HUDEP-2 (cell line): ENCODE measurements at regions not wholly inside any gene's neighbourhood (a gene's known extent, or its start where the extent isn't known, plus 50 kb on each side); places are given as distances from the start of the nearest gene placed in this dataset.

Experiments used
- DNase-seq, 76 experiments: peaks; one replicate each; lab custom pipeline; 2025; ENCODE audit not compliant: unreplicated experiment in 76 of 76; lab: John Stamatoyannopoulos, UW

DNA sequence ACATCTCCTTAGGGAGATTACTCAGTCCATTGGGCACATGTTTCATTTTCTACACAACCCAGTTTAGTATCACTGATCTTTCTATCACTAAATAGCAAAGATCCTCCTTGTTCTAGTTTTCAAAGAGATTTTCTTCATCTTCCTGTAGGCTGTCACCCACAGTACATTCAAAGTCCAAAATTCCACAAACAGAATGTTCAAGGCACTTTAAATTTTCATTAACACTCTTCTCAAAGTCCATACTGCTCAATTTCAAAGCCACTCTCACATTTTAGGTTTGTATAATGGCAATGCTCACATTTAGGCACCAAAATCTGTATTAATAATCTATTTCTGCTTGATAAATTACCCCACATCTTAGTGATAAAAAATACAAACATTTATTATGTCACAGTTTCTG, 152.8 kb downstream of the FSIP2 start:
- no peak for DNase-seq

- no peak for DNase-seq
Observed at GRCh38 chr2:185891804-185892411, 153.3 kb downstream of the FSIP2 start.

DNA sequence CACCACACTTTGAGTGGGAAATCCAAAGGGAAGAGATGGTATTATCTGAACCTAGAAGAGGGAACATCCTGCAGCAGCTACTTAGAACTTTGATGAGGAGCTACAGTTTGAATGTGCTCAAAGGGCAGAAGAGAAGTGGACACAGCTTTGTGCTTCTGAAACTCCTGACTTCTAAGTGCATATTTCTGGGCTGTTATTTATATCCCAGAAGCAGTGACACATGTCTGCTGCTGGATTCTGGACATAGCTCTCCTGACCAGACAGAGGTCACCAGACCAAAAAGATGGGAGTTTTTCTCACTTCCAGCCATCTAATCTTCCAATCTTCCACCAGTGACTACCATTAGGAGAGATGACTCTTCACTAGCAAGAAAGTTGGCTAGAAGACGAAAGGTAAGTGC, 153.9 kb downstream of the FSIP2 start:
- no peak for DNase-seq

DNA sequence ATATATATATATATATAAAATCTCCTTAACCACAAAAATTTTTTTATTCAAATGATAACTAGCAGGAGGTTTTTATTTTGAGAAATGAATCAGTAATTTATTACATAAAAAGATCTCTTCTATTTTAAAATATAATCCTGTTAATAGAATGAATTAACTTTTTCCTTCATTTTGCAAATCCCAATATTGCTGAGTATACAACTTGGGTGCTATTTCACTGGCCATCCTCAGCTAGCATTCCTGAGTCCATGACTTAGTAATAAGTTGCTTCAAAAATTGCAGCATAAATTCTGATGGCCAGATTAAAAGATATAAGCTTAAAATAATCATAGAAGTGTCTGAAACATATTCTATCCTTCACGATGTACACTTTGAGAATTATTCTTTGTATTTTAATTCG, 155.6 kb downstream of the FSIP2 start:
- DNase-seq = no peak

DNA sequence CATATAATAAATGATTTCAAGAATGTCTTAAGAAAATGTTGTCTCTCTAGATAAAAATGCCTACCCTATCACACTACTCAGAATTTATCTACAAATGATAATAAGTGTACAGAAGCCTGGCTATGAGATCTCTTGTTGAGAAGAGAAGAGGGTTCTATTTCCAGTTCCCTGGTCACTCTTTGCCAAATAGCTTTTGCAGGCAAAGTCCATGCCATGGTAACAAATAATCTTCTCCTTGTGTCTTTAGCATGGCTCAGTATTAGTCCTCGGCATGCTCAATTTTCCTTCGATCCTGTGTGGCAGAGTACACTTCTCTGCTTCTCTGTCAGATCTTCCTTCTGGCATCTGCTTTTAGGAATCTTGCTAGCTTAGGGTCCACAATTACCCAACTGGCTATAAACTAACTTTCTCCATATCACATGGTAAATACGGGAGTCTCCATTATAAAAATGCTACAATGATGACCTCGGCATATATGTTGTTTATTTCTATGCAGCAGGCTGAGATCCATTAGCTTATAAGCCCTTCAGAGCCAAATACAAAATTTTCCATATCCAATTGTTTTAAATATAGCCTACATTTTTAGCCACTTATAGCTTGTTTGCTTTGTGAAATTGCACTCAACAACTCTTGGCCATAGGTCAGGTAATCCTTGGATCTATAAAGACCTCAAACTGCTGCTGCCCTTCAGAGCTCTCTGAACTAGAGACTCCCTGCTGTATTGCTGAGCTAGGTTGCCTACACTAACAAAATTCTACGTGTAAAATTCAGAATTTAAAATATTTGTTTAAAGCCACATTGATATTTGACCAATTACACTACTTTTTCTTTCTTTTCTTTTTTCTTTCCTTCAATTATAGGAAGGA, 157.5 kb downstream of the FSIP2 start:
- no peak for DNase-seq

DNA sequence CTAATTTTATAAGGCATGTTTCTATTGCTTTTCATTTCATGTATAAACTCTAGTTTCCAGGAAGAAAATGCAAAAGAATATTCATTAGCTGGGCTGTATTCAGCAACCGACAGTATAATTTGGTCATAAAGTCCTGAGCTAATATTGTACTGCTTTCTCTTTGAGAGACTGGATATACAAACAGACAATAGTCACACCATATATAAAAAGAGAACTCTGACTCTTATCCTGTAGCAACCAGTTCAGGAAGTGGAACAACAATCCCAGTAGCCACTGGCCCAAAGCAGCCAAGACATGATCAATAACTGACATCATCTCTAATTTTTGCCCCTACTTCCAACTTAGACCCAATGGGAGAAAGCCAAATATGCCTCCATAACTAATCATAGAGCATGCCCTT, 160.8 kb downstream of the FSIP2 start:
- no peak for DNase-seq

- no peak for DNase-seq
Observed at GRCh38 chr2:185919155-185919554, 180.6 kb downstream of the FSIP2 start.

GRCh38 chr2:185921048-185921756, 182.6 kb downstream of the FSIP2 start:
- DNase-seq = no peak

GRCh38 chr2:185934232-185934631, 195.6 kb downstream of the FSIP2 start:
- no peak for DNase-seq

- no peak for DNase-seq
Observed at GRCh38 chr2:185939858-185940257, 201.3 kb downstream of the FSIP2 start.

DNA sequence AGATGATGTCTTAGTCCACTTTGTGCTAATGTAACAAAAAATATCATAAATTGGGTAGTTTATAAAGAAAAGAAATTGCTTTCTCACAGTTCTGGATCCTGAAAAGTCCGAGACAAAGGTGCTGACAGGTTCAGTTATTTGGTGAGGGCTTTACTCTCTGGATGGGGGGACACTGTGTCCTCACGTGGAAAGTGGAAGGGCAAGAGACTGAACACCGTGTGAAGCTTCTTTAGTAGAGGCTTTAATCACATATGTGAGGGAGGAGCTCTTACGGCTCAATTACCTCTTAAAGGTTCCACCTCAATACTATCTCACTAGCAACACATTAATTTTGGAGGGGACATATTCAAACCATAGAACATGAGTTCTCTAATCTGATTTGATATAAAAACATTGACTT, 204.3 kb downstream of the FSIP2 start:
- no peak for DNase-seq

GRCh38 chr2:185947722-185948121, 209.1 kb downstream of the FSIP2 start:
- no peak for DNase-seq

GRCh38 chr2:185952100-185952499, 213.5 kb downstream of the FSIP2 start:
- DNase-seq = no peak

DNA sequence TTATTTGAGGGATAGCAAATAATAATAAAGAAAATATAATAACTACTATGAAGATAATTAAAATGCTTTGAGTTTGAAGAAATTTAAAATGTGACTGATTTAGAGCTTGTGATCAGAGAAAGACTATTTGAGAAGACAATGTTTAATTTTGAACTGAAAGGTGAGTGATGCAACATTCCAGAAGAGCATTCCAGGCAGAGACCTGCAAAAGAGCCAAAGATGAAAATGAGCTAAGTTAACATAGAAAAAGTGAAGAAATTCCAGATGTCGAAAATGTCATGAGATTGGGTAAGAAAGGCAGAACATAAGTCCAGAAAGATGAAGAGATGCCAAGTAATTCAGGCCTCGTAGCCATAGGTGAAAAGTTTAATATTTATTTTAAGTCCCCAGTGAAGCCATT, 215.8 kb downstream of the FSIP2 start:
- DNase-seq = no peak

DNA sequence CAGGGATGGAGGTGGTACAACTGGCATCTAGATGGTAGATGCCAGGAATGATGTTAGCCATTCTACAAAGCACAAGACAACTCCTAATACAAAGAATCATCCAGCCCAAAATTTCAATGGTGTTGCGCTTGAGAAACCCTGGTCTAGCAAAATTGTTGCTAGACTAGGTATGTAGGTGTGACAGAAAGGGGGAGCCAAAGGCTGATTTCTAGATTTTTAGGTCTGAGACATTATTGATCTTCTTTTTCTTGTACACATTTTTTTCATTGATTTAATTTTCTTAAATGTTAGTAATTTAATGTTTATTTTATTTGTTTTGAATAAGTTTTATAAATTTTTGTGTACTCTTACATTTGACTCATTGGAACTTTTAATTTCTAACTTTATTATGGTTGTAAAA, 216.4 kb downstream of the FSIP2 start:
- no peak for DNase-seq

DNA sequence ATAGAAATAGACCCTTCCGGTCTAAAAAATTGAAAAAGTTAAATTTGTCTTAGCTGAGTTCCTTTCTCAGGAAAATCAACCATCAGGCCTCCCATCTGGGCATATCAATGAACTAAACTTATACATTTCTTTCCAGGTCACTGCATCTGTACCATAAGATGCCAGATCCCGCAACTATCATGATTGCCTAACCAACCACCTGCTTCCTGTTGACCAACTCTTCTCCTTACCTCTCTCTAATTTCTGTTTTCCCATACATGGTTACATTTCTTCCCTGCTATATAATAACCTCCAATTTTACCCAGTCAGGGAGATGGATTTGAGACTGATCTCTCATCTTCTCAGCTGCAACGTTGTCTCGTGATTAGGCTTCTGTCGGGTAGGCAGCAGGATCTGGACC, 228.7 kb downstream of the FSIP2 start:
- DNase-seq = no peak

DNA sequence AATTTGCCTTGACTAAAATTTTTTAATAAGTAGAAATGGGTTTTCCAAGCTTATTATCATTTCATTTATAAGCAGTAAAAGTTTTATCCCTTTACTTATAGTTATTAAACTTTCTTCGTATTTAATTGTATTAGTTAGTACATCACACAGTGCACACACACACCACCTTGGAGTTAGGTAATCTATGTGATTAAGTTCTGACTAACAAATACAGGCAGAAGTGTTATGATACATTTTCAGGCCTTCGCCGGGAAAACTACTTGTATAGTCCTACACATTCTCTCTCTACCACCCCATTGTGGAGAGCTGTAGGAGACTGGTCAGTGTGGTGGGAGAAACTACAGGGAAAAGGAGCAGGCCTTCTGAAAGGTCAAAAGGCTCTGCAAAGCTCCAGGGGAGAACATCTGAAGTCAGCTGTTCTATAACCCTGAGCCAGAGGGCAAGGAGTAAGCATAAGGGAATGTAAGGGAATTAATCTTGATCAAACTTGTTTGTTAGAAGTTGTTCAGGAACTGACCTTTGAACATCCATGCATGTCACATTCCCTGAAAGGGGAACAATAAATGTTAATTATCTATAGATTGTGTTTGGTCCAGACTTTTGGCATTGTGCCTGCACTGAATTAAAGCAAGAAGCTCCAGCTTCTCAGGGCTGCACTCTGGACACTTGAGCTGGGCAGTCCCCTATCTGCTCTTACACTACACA, 231.7 kb downstream of the FSIP2 start:
- DNase-seq = peak in 1 of 76 experiments; percentile 0

- no peak for DNase-seq
Observed at GRCh38 chr2:185978634-185979407, 240.2 kb downstream of the FSIP2 start.

DNA sequence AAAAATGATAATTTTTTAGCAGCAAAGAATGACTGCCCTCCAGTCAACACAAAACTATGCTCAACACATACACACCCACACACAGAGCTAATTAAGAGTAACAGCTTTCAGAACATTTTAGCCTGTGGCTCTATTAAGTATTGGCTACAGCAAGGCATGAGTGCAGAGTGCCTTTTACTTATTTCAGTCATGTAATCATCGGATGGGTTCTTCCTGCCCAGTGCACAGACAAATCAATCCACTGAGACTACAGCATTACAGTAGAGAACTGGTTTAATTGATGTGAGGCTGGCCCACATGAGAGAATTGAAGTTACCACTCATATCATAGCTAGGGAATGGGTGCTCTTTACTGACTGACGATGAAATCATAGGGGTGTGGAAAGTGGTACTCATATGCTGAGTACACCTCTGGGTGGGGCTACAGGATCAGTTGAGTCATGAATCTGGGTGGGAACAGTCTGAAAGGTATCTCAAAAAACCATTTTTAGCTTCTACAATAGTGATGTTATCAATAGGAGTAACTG, 241.0 kb downstream of the FSIP2 start:
- no peak for DNase-seq

DNA sequence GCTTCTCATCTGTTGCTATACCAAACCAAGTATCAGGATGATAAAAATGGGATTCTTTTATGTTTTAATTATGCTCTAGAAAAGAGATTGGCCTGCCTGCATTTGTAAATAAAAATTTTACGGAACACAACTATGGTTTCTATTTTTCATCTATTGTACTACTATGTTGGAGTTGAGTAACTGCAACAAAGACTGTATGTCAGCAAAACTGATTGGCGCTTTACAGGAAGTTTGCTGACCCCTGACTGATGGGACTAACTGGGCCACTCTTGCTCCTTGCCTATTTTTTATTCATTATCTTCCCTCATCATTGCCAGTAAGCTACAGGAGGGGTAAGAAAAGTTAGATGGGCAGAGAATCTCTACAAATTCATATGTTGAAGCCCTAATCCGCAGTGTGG, 242.3 kb downstream of the FSIP2 start:
- no peak for DNase-seq
